NCI-H2227 (cell line): ENCODE measurements at regions not wholly inside any gene's neighbourhood (a gene's known extent, or its start where the extent isn't known, plus 50 kb on each side); places are given as distances from the start of the nearest gene placed in this dataset.

Experiments
- DNase-seq: peaks from one replicate; lab custom pipeline; 2025; ENCODE audit not compliant: unreplicated experiment; lab: John Stamatoyannopoulos, UW

DNA sequence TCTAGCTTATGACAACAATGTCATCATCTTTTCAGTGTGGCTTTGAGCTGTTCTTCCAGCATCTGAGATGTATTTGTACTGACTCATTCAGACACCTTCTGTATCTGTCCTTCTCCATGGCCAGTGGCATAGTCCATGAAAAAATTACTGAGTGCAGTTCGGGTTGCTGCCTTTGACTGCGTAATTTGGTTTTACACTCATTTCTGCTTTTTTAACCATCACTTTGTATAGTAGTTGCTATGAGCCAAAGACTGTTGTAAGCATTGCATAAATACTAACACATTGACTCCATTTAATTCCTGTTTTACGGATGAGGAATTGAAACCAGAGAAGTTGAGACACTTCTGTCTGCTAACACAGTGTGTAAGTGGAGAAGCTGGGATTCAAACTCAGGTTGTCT is 190.7 kb upstream of the MID1 start:
- no peak for DNase-seq

DNA sequence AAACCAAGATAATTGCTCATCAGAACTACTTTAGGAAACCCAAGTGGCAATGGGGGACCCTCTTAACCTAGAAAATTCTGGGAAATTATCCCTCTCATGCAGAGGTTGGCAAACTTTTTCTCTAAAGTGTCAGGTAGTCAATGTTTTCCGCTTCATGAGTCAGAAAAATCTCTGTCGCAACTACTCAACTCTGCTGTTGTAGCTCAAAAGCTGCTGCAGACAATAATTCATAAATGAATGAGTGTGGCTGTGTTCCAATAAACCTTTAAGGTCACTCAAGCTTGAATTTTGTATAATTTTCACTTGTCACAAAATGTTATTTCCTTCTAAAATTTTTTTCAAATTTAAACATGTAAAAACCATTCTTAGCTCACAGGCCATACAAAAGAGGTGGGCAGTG is 193.4 kb upstream of the MID1 start:
- no peak for DNase-seq

- DNase-seq = no peak
Measured at GRCh38 chrX:10818651-10819050, 198.3 kb upstream of the MID1 start.

- DNase-seq = no peak
Measured at GRCh38 chrX:10819973-10820372, 199.6 kb upstream of the MID1 start.

DNA sequence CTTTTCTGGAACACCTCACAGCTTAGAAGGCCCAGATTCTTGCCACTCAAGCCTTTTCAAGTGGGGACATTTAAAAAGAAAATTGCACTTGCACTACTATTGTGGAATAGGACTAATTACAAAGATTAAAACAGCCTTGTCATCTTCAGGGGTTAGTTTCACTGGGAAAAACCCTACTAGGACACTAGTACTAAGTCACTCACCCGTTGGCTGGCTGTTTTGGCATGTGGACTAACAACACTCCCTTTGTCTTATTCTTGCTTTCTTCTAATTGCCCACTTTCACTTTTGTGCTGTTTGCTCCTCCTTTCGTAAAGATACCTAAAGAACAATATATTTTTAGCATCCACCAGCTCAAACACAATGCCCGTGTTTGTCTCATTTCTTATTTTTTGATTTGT is 200.9 kb upstream of the MID1 start:
- no peak for DNase-seq

- DNase-seq = no peak
Measured at GRCh38 chrX:10828036-10828435, 207.7 kb upstream of the MID1 start.

GRCh38 chrX:10828640-10829039 is 208.3 kb upstream of the MID1 start:
- no peak for DNase-seq

DNA sequence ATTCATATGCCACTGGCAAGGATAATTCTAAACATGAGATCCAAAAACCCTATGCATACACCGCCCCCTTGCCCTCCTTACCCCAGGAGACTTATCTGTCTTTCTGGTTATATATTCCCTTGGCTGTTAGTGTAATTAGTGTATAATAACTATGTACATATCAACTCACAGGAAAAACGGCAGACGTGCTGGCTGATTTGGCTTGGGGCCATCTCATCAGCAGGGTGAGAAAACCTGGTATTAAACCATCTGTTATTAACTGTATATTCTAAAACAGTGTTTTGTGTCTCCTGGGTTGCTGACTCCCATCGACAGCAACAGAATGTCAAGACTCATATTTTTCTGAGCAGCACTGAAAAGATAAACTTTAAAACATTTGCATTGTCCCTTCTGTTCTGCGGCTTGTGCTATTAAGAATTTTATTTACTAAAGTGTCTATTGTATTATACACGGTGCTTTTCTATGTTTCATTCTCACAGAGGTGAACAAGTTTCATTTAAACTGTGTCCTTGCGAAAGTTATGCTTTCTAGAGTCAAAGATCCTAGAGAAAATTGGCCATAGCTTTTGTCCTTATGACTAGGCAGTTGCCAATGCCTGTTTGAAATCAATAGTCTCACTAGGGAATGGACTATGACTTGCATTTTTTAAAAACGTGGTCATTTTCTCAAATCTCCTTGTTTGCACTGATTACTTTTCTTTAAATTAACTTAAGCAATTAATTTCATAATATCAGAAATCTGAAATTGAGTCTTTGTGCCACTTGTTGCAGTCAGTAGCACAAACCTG is 211.5 kb upstream of the MID1 start:
- peak; percentile 21 for DNase-seq

- DNase-seq = no peak
Measured at GRCh38 chrX:10833299-10834169, 213.1 kb upstream of the MID1 start.

DNA sequence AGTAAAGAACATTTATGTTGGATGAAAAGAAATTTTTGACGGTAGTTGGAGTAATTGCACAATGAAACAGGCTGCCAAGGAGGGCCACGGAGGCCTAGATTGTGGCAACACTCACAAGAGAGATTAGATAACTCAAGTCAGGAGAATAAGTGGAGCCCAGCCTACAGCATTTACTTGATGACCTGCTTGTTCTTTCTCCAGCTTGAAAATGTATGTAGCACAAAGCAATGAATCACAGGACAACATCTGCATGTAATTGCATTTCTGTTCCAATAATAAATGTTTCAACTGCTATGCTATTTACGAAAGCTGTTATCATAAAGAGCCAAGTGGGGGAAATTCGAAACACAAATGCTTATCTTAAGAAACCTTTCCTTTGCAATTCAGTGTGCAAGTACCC is 221.2 kb upstream of the MID1 start:
- DNase-seq = no peak

GRCh38 chrX:10842646-10843045 is 222.3 kb upstream of the MID1 start:
- DNase-seq = no peak

DNA sequence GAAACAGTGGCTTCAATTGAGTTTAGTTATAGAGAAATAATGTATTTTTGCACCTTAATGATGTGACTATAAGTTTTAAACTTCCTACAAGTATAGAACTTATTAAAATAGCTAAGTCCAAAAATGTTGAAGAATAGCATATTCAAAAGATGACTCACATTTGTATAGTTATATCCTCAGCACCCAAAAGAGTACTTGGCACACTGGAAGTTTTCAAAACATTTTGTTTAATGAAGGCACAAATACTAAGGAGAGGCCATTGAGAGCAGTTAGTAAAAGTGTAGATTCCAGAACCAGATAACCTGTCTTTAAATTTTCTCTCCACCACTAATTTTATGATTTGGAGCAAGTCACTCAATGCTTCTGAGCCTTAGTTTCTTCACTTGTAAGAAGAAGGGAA is 226.9 kb upstream of the MID1 start:
- DNase-seq = no peak

GRCh38 chrX:10851809-10852208 is 231.4 kb upstream of the MID1 start:
- DNase-seq = no peak

- no peak for DNase-seq
Measured at GRCh38 chrX:10854594-10854993, 234.2 kb upstream of the MID1 start.

DNA sequence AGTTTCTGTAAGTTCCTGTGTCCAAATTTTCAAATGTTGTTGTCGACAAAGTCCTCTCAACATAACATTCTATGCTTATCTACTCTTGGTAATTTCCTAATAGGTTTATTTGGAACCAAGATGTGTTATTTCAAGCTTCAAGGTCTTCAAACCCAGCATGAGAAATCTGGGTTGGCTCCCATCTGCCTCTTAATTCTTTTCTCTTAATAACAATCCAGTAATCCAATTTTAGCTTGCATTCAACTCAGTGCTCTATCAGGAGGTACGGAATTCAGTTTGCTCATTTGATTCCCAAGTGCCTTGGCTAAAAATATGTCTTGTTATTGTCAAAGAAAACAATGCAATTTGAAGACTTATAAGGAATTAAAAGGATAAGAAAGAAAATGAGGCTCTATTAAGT is 235.5 kb upstream of the MID1 start:
- DNase-seq = no peak

DNA sequence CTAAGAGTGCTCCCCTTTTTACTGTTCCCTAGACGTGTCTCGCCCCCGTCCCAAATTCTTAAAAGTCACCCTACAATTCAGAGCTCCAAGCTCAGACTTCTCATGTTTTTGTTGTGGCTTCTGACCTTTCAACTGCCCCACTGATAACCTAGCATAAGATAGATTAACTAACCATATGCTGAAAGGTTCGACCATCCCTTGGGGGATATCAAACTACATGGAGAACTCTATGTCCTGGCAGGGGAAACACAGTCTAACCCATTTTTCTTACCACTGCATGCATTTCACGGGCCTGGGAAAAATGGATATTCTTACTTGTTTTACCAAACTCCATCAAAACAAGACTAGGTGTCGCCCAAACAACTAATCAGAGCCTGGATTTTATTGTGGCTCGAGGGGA is 236.4 kb upstream of the MID1 start:
- no peak for DNase-seq

GRCh38 chrX:10859353-10859752 is 239.0 kb upstream of the MID1 start:
- DNase-seq = no peak

GRCh38 chrX:10875995-10876394 is 235.1 kb upstream of the HCCS start:
- no peak for DNase-seq

- DNase-seq = no peak
Measured at GRCh38 chrX:10882484-10882883, 228.6 kb upstream of the HCCS start.

DNA sequence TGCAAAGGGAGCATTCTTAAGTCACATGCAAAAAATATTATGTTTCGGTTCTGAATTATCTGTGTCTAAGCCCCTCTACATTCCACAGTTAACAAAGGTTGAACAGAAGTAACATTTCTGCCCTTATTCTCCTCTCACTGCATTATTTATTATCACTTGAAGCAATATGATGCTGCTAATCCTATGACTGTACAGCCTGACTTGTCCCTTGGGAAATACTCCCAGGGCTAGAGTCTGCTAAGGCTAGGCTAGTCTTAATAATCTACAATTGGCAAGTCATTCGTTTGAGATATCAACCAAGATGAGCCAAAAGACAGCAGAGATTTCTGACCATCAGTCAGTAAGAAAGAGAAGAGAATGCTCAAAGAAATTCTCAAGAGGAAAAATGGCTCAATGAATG is 226.9 kb upstream of the HCCS start:
- DNase-seq = no peak

GRCh38 chrX:10892621-10893225 is 218.4 kb upstream of the HCCS start:
- no peak for DNase-seq

- no peak for DNase-seq
Measured at GRCh38 chrX:10893366-10893765, 217.8 kb upstream of the HCCS start.
